ENCODE measurements at regions not wholly inside any gene's neighbourhood (a gene's known extent, or its start where the extent isn't known, plus 50 kb on each side); places are given as distances from the start of the nearest gene placed in this dataset.

DNA sequence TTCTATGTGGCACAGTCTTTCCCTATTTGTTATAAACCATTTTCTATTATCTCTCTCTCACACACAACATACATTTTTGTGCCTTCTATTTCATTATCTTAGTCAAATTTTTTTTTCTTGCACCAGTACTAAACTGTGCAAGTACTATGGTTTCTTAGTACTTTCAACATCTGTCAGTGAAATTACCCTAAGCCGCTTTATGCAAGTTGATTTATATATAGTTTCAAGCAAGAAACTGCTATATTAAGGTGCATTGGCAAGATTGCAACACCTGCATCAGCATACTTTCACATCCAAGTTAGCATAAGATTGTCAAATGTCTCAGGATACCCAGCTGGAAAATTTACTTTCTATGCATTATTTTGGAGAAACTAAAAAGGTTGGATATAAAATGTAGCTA, 180.2 kb upstream of the FSTL5 start:
- no peak for FAIRE-seq

DNA sequence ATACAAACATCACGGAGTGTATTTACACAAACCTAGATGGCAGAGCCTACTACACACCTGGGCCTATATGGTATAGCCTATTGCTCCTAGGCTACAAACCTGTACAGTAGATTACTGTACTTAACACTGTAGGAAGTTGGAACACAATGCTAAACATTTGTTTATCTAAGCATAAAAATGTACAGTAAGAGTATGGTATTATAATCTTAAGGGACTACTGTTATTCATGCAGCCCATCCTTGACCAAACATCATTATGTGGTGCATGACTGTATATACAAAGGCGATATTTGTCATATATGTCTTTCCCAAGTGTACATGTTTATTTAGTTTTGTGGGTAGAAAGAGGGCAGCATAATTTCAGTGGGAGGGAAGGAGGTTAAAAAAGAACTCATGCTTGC, 177.7 kb upstream of the FSTL5 start:
- no peak for FAIRE-seq

DNA sequence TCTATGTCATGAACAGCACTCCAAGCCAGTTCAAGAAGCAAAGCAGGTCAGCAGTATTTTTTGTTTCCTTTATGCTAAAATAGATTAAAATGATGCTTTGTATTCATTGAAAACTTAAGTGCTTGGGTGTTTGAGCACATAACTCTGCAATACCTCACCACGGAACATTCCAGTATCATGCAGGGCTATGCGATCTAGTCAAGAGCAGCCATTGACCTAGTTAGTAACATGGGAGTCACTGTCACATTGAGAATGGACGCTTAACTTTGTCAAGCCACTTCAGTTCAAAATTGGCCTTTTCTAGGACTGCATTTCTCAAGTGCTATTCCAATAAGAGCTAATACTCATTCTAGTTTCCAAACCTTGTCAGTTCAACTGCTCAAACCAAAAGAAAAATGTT, 160.1 kb upstream of the FSTL5 start:
- FAIRE-seq, result no peak

DNA sequence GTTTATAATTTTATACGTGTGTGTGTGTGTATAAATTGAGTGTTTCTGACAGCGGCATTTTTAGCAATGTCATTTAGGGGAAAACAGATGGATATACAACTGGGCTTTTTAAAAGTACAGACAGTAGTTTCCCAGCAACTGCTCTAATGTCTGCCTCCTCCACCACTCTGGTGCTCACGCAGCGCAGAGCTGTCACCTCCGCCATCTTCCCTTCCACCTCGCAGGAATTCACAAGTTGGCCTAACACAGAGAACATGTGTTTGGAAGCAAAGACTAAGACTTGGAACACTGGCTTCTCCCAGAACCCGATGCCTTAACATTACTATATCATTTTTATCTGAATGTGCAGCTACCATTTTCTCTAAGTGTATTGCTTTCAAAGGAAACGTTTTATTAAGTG, 158.3 kb upstream of the FSTL5 start:
- no peak for FAIRE-seq

DNA sequence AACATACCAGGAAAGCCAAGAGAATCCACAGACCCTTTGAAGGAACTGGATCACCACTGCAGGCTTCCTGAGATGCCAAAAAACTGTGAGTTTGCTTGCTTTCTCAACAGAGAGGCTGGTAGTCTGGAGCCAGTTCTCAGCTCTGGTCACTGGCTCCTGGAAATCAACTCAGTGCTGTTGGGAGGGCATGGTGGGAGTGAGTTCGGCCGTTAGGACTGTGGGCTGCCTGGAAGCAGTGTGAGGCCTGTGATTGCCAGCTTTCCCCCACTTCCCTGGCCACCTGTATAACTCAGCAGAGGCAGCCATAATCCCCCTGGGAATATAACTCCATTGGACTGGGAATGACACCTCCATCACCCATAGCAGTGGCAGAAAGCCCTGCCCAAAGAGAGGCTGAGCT, 122.0 kb upstream of the FSTL5 start:
- FAIRE-seq, result no peak

DNA sequence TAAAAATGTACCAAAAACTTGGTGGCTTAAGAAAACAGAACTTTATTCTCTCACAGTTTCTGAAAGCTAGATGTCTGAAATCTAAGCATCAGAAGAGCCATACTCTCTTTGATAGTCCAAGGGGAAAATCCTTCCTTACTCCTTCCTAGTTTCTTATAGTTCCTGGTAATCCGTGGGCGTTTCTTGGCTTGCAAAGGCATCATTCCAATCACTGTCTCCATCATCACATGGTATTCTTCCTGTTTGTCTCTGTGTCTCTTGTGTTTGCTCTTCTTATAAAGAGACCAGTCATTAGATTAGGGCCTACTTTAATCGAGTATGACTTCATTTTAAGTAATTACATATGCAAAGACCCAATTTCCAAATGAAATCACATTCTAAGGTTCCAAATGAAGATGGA, 118.9 kb upstream of the FSTL5 start:
- FAIRE-seq, result no peak

DNA sequence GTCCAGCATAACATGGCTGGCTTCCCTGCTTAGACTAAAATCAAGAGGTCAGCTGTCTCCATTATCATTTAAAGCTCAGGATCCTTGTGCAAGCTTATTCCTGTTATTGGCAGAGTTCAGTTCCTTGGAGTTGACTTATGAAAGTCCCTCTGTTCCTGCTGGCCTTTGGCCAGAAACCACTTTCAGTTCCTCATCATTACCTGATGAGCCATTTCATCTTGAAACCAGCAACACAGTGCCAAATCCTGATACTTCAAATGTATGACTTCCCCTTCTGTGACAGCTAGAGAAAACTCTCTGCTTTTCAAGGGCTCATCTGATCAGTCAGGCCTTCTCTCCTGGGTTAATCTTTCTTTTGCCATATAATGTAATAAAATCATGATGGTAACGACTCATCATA, 110.6 kb upstream of the FSTL5 start:
- FAIRE-seq, result no peak

DNA sequence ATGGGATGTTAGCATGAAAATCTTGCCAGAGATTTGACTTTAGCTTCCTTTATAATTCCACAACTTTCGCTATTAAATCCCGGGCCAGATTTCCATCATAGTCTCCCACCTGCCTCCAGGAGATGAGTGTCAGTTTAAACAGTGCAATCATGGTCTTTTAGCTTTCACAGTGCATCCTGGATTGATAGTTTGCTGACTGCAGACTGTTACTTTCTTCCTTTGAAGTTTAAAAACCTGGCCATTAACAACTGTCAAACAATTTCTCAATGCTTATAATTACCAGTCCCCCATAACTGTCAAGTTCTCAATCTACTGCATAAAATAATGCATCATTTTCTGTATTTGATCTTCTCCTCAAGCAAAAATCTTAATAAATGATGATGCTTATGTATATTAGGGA, 108.4 kb upstream of the FSTL5 start:
- FAIRE-seq, result no peak

DNA sequence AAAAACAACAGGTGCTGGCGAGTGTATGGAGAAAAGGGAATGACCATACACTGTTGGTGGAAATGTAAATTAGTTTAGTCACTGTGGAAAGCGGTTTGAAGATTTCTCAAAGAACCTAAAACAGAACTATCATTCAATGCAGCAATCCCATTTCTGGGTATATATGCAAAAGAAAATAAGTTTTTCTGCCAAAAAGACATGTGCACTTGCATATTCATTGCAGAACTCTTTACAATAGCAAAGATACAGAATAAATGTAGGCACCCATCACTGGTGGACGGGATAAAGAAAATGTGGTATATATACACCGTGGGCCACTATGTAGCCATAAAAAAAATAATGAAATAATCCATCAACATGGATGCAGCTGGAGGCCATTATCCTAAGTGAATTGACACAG, 105.1 kb upstream of the FSTL5 start:
- FAIRE-seq, result no peak

DNA sequence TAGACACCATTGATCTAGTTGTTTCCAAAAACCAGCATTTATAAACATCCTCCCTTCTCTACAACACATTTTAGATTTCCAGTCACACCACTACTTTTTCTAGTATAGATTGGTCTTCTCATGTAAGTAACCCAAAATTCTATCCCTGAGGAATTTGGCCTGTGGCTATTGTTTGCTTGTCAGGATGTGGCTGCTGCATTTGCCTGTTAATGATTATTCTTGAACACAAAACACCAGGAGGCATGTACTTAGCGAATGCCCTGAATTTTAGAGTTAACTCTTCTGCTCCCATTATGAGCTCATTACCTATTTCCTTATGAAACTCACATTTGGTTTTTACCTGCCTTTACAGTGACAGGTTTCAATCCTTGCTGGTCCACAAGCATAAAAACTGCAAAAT, 102.0 kb upstream of the FSTL5 start:
- FAIRE-seq, result no peak

DNA sequence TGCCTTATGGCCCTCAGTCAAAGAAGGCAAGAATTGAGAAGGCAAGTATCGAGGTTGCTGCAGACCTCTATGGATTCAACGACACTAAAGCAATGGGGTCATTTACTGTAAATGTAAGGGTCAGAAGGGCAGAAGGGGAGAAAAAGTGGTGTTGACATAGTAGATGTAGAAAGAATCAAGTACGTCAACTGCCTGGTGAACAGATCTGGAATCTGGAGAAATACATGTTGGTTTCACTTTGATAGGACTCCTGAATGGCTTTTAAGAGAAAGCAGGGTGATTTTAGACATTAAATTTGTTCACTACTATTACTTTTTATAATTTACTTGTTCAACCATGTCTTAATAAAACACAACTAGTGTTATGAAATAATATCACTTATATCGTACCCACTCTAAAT, 81.3 kb upstream of the FSTL5 start:
- FAIRE-seq, result no peak

DNA sequence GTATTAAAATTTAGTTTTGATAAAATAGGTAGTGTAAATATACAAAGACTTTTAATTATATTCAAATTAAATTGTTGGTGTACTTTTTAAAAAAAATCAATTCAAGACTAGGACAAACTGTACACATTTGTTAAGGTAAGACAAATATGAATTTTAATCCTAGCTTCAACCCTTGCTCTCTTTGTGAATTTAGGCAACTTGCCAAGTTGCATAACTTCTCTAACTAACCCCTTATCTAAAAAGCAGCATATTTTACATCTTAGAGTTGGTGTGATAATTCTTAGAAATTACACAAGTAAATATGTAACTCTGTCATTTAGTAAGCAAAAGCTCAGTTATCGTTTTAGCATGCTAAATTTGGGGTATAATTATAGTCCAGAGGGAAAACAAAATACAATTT, 78.1 kb upstream of the FSTL5 start:
- FAIRE-seq, result no peak

DNA sequence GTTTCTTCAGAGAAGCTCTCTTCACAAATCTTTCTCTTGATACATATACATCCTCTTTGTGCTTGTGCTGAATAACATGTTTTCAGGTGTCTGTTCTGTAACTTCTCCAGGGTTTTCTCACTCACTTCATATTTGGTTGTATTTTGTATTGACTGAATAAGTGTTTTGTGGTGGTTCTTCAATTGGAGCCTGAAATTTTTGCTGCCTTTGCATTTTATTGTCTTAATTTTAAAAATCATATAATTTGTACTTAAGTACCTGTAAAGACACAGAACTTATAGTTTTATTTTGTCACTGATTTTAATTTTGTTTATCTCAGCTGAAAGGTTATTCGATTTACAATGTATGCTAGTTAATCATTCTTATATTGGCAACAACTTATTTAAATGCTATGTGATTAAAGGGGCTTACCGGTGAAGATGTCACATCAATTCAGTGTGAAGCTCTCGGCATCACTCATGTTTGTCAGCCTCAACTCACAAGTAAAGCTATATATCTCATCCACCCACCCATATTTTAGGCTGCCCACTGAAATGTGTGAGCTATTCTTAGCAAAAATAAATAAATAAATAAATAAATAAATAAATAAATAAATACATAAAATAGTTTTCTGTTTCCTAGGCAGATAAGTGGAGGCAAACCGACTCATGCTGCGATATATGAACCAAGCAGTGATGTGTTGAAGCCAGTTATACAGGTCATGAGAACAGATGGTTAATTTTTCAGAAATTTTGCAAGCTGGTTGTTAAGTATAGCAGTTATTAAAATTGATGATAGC, 76.4 kb upstream of the FSTL5 start:
- FAIRE-seq, result no peak

DNA sequence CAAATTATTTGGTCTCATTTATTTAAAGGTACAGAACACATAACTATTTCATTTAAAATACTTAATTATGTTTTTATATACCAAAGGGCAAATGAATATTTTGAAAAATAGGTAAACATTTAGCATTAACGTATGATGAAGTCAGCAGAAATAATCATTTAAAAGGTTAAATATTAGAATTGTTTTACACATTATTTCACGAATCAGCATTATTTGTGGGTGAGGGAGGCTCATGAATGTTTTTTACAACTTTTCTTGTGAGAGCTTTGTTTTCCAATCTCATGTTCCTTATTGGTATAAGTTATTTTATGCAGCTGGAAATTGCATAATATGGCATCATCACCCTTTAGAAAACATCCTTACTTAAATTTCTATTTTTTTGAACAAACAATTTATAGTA, 73.9 kb upstream of the FSTL5 start:
- FAIRE-seq, result no peak

DNA sequence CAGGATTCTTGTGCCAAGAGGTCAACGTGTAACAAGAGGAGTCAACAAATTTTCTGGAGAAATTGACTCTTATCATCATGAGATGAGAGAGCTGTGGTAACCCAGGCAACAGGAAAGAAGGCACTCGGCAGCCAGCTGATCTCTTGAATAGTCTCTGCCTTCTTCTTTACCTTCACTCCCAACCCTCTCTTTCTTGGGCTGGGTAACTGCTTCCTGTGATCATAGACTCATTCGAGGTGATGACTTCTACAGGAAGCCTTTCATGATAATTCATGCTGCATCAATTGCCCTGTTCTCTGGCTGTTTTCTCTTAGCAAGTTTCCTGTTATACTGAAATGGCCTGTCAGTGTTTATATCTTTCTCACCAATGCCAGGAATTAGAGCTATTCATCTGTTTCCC, 70.8 kb upstream of the FSTL5 start:
- FAIRE-seq, result no peak

DNA sequence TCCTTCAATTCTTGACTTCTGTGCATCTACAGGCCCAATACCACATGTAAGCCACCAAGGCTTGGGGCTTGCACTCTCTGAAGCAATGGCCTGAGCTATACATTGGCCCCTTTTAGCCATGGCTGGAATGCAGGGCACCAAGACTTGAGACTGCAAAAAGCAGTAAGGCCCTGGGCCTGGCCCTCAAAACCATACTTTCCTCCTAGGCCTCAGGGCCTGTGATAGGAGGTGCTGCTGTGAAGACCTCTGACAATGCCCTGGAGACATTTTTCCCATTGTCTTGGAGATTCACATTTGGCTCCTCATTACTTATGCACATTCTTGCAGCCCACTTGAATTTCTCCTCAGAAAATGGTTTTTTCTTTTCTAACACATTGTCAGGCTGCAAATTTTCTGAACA, 68.5 kb upstream of the FSTL5 start:
- FAIRE-seq, result no peak

DNA sequence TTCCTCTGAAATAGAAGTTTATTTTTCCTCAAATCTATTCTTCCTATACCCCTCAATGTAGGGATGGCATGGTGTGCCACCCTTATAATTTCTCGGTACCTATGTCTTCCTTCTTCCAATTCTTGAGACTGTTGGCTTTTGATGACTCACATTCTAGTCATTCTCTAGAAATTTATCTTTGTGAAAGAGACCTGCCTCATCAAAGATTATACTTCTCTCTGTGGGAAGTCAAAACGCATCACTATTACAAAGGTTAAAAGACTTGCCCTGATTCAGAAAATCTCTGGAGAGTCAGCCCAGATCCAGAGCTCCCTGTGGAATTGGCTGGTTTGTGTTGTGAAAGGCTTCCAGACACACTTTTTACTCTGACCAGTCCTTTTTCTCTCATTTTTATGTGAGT, 65.9 kb upstream of the FSTL5 start:
- FAIRE-seq, result no peak

DNA sequence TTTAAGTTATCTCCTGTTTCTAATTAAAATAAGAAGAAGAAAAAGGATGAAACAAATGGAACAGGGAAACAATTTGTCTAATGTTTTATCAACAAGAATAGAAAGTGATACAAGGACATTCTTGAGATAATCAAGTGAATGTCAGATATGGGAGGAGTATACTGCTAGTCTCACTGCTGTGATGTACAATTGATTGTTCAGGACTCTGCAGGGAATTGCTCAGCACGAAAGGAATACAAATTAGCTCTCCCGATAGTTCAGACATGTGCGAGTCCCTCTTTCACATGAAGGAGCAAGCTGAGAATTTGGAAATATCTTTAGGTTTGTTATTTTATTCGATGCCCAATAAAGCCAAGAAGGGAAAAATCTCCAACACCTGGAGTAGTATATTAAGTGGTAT, 57.3 kb upstream of the FSTL5 start:
- FAIRE-seq, result no peak
